Parathyroid adenoma (tissue), 2 donors: ENCODE measurements at regions not wholly inside any gene's neighbourhood (a gene's known extent, or its start where the extent isn't known, plus 50 kb on each side); places are given as distances from the start of the nearest gene placed in this dataset.

ENCODE experiments used
- H2AFZ ChIP-seq: fragments of 300-600 bp; sonication (generic); one replicate; pipeline ENCODE4 v1.7.0; 2017; ENCODE audit warnings: antibody characterized with exemption, mild to moderate bottlenecking
- H3K27ac ChIP-seq: fragments of 300-600 bp; sonication (generic); one replicate; pipeline ENCODE4 v1.7.0; 2017
- H3K27me3 ChIP-seq: fragments of 300-600 bp; sonication (generic); one replicate; pipeline ENCODE4 v1.7.0; 2017; ENCODE audit warnings: low read length; ENCODE audit not compliant: control insufficient read depth, insufficient read depth
- H3K36me3 ChIP-seq: fragments of 300-600 bp; sonication (generic); one replicate; pipeline ENCODE4 v1.7.0; 2017; ENCODE audit warnings: low read length; ENCODE audit not compliant: control insufficient read depth, insufficient read depth
- H3K4me1 ChIP-seq: fragments of 300-600 bp; sonication (generic); one replicate; pipeline ENCODE4 v1.7.0; 2017; ENCODE audit warnings: control low read depth
- H3K4me2 ChIP-seq: fragments of 300-600 bp; sonication (generic); one replicate; pipeline ENCODE4 v1.7.0; 2017; ENCODE audit warnings: low read length
- H3K4me3 ChIP-seq: fragments of 300-600 bp; sonication (generic); one replicate; pipeline ENCODE4 v1.7.0; 2017; ENCODE audit warnings: low read depth, low read length
- H3K79me2 ChIP-seq: fragments of 300-600 bp; sonication (generic); one replicate; pipeline ENCODE4 v1.7.0; 2017; ENCODE audit warnings: control low read depth
- H3K9ac ChIP-seq: fragments of 300-600 bp; sonication (generic); one replicate; pipeline ENCODE4 v1.7.0; 2017; ENCODE audit warnings: mild to moderate bottlenecking
- H3K9me3 ChIP-seq: fragments of 300-600 bp; sonication (generic); one replicate; pipeline ENCODE4 v1.7.0; 2017; ENCODE audit warnings: low read length; ENCODE audit not compliant: control insufficient read depth
- CTCF ChIP-seq: fragments of 300-600 bp; sonication (generic); IDR thresholded peaks from one replicate; pipeline ENCODE4 v1.7.0; 2017; ENCODE audit warnings: antibody characterized with exemption, mild to moderate bottlenecking
- donor health status: primary hyperparathyroidism.

- H3K4me1 ChIP-seq: peaks cover 3% of the 10 kb centered on the region
- H3K36me3 ChIP-seq: no peaks in the 10 kb centered on the region
- H3K27ac ChIP-seq: no peak overlapping the region
- no peaks in the 10 kb centered on the region for H3K9me3 ChIP-seq
- no peak for TF ChIP-seq CTCF
- H3K79me2 ChIP-seq: peaks cover 11% of the 10 kb centered on the region
- H3K27me3 ChIP-seq: no peaks in the 10 kb centered on the region
- H3K4me2 ChIP-seq: no peak overlapping the region
- H3K9ac ChIP-seq: no peak overlapping the region
- H2AFZ ChIP-seq: no peak overlapping the region
- H3K4me3 ChIP-seq: no peak overlapping the region
Measured at GRCh38 chr16:85274501-85274900, 162.2 kb upstream of the CIBAR2 start.

- H3K27ac ChIP-seq: no peak overlapping the region
- no peak overlapping the region for H3K9ac ChIP-seq
- H3K9me3 ChIP-seq: no peaks in the 10 kb centered on the region
- H3K4me3 ChIP-seq: no peak overlapping the region
- H3K4me1 ChIP-seq: peaks cover 7% of the 10 kb centered on the region
- no peaks in the 10 kb centered on the region for H3K27me3 ChIP-seq
- H2AFZ ChIP-seq: no peak overlapping the region
- TF ChIP-seq CTCF: no peak
- H3K79me2 ChIP-seq: peaks cover 11% of the 10 kb centered on the region
- H3K4me2 ChIP-seq: no peak overlapping the region
- H3K36me3 ChIP-seq: no peaks in the 10 kb centered on the region
Measured at GRCh38 chr16:85274924-85275323, 162.7 kb upstream of the CIBAR2 start.

- Histone ChIP-seq H3K79me2 (peaks cover 13% of the 10 kb centered on the region), H3K9ac (no peak overlapping the region)
Measured at GRCh38 chr16:85275533-85276249, 163.4 kb upstream of the CIBAR2 start.

GRCh38 chr16:85276258-85276657 lies 164.0 kb upstream of the CIBAR2 start:
- no peak overlapping the region for H2AFZ ChIP-seq
- H3K9me3 ChIP-seq: no peaks in the 10 kb centered on the region
- H3K9ac ChIP-seq: no peak overlapping the region
- H3K27me3 ChIP-seq: no peaks in the 10 kb centered on the region
- no peak for TF ChIP-seq CTCF
- peaks cover 16% of the 10 kb centered on the region for H3K79me2 ChIP-seq
- no peaks in the 10 kb centered on the region for H3K36me3 ChIP-seq
- peaks cover 10% of the 10 kb centered on the region for H3K4me1 ChIP-seq
- no peak overlapping the region for H3K4me2 ChIP-seq
- H3K4me3 ChIP-seq: no peak overlapping the region
- no peak overlapping the region for H3K27ac ChIP-seq

More at GRCh38 chr16:85275533-85276249, 163.4 kb upstream of the CIBAR2 start:
- Histone ChIP-seq H3K36me3 (no peaks in the 10 kb centered on the region), H3K4me2 (no peak overlapping the region), H3K4me3 (no peak overlapping the region), H3K4me1 (peaks cover 10% of the 10 kb centered on the region), H3K27ac (no peak overlapping the region), H2AFZ (no peak overlapping the region), H3K9me3 (no peaks in the 10 kb centered on the region), H3K27me3 (no peaks in the 10 kb centered on the region)
- peak; percentile 93 for TF ChIP-seq CTCF

- Histone ChIP-seq H2AFZ (no peak overlapping the region), H3K79me2 (peaks cover 16% of the 10 kb centered on the region), H3K4me2 (no peak overlapping the region), H3K4me3 (no peak overlapping the region), H3K36me3 (no peaks in the 10 kb centered on the region), H3K9me3 (no peaks in the 10 kb centered on the region), H3K27me3 (no peaks in the 10 kb centered on the region), H3K27ac (no peak overlapping the region), H3K4me1 (peaks cover 10% of the 10 kb centered on the region), H3K9ac (no peak overlapping the region)
- no peak for TF ChIP-seq CTCF
Measured at GRCh38 chr16:85276721-85277120, 164.4 kb upstream of the CIBAR2 start.
